Activated T-cell treated with anti-CD3 and anti-CD28 coated beads, Interleukin-2, amount 50 U/mL, for 1 hour (primary cell): ENCODE measurements at regions not wholly inside any gene's neighbourhood (a gene's known extent, or its start where the extent isn't known, plus 50 kb on each side); places are given as distances from the start of the nearest gene placed in this dataset.

Source experiments
- DNase-seq: peaks from one replicate; pipeline ENCODE4 v3.0.0-alpha.2; 2020

GRCh38 chr7:67705850-67706249, 709.2 kb downstream of the TYW1 start:
- no peak for DNase-seq

- no peak for DNase-seq
These were observed 715.1 kb downstream of the TYW1 start for GRCh38 chr7:67711706-67712105.

DNA sequence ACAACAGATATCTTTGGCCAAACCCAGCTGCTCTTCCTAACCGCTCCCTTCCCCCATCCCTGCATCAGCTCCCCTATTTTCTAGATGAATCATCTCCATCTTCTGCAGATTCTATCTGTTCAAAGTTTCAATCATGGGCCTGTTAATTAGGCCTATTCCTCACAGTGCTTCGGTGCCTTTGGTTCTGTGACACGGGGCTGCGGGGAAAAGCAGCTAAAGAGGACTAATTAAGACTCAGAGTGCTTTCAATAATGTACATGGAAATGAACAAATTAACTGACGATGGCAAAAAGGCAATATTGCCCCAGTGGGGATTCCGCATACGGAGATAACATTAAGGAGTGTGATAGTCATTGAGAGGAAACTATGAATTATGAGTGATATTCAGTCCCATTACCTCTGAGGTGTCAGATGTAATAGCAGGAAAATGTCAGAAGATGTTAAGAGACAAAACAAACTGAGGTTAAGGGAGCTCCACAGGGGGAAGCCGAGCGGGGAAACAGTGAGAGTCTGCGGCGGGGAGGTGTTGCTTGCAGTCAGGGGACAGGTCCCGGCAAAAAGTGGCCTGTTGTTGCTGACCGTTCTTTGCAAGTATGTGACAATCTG, 716.9 kb downstream of the TYW1 start:
- no peak for DNase-seq

DNA sequence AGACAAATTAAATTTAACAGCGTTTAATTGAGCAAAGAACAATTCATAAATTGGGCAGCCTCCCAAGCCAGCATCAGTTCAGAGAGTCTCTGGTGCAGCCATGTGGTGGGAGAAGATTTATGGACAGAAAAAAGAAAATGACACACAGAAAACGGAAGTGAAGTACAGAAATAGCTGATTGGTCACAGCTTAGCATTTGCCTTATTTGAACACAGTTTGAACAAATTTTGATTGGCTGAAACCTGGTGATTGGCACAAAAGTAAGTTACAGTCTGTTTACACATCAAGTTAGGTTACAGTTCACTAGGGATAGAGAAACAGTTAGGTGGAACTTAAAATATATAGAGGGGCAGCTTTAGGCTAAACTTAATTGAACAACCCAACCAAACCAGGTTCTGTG, 720.1 kb downstream of the TYW1 start:
- no peak for DNase-seq

DNA sequence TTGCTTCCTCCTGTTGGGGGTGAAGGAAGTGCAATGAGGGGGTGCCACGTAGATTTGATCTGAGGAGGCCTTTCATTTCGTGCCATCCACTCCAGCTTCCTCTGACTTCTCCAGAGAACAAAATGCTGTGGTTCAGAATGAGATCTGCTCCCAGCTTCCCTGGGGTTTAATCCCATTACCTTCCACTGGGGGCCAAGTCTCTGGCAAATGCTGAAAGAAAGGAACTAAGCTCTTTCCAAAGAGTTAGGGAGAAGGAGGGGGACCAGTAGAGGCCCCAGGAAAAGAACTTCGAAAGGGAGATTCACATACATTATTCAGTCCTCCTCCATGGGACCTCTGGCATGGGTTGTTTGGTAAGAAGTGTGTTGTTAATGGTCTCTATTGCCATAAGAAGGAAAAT, 727.0 kb downstream of the TYW1 start:
- no peak for DNase-seq

DNA sequence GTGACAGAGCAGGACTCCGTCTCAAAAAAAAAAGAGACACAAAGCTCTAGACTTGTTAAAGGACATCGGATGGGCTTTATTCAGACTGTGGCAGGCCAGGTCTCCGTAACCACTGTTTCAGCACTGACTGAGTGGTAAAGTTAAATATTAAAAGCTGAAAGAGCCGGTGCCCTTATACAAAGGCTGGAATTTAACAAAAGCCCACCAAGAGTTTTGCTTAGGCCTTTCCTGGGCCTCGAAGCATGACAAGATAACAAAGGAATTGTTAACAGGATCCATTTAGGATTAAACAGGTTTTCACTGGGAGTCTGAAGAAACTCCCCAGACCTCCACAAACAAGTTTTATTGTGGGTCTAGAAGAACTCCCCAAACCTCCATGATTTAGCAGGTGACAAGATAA, 727.8 kb downstream of the TYW1 start:
- no peak for DNase-seq

DNA sequence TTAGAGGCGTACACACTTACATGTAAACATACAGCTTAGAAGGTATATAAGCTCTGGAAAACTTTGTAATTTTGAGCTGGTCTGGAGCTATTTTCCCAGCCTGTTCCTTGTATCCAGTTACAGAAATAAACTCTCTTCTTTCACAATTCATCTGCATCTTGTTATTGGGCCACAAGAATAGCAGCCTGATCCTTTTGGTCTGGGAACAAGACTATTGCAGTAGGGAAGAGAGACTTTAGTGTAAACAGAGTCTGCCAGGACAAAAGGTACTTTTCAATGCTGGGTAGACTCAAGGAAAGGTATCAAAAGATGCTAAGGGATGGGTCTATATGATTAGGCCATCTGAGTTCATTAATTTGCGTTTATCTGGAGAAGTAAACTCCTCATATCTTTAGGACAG, 728.3 kb downstream of the TYW1 start:
- no peak for DNase-seq

DNA sequence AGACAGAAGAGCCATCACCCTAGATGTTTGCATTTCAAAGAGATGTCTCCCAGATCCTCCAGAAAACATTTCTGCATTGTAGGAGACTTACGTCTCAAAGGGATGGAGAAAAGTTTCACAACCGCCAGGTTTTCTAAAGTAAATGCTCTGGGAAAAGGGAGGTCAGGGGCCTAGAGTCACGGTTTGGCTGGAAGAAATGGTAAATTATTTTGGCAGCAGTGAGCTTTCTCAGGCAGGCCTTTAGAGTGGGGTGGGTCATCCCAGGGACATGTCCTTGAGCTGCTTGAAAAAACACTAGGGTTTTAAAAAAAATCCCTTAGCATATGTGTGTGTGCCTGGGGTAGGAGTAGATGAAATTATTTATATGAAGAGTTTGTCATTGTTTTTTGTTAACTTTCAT, 728.8 kb downstream of the TYW1 start:
- DNase-seq = no peak

- no peak for DNase-seq
These were observed 733.1 kb downstream of the TYW1 start for GRCh38 chr7:67729771-67730170.

GRCh38 chr7:67731704-67732103, 735.1 kb downstream of the TYW1 start:
- DNase-seq = no peak

- no peak for DNase-seq
These were observed 736.3 kb downstream of the TYW1 start for GRCh38 chr7:67732898-67733297.

- DNase-seq = no peak
These were observed 741.5 kb downstream of the TYW1 start for GRCh38 chr7:67738145-67738544.

DNA sequence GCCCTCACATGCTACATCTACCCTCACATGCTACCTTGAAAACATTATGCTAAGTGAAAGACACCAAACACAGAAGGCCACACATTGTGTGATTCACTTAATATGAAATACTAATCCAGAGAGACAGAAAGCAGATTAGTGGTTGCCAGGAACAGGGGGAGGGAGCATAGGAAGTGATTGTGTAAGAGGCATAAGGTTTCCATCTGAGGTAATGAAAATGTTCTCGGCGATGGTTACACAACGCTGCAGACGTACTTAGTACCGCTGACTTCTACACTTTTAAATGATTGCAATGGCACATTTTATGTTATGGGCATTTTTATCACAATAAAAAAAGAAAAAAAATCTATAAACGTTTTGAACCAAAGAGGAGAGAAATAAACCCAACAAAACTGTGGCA, 742.3 kb downstream of the TYW1 start:
- no peak for DNase-seq

GRCh38 chr7:67743501-67743900, 746.9 kb downstream of the TYW1 start:
- DNase-seq = no peak

GRCh38 chr7:67752227-67752626, 755.6 kb downstream of the TYW1 start:
- DNase-seq = no peak

GRCh38 chr7:67753891-67754290, 757.3 kb downstream of the TYW1 start:
- DNase-seq = no peak

DNA sequence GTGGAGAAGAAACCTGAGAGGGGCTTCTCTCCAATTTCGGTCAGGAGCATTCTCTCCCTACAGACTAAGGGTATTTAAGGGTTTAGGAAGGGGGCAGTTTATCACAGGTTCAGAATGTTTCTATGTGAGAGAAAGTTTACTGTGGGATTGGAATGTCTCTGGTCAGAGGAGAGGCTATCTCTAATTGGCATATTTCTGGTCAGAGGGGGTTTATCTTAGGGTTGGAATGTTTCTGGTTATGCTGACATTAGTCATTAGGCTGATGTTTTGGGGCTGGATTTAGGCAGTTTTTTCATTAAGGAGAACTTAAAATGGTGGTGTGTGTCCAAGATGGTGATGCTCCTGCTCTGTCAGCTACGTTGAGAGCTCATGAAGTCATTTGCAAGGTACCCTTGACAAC, 758.0 kb downstream of the TYW1 start:
- no peak for DNase-seq

DNA sequence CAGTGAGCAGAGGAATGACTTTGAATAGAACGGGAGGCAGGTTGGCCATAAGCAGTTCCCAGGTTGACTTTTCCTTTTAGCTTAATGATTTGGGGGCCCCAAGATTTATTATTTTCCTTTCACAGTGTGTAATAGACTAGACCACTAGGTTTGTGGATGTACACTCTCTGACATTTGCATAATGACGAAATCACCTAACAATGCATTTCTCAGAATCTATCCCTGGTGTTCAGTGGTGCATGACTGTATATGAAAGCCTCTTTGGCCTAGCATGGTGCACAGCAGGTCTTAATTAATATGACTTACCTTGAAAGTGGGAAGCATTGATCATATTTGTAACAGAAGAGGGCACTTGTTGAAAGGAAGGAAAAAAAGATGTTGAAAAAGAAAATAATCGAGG, 761.9 kb downstream of the TYW1 start:
- DNase-seq = no peak

DNA sequence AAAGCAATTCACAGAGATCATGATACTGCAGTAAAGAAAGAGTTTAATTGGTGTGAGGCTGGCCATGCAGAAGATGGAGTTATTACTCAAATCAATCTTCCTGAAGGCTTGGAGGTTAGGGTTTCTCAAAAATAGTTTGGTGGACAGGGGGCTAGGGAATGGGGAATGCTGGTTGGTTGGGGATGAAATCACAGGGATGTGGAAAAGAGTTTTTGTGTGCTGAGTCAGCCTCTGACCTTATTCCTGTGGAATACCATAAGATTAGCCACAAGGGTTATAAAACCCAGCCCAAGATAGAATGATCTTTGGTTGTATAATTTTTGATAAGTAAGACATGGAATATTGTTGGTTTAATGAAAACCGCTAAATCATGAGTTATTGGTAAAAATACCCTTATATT, 764.3 kb downstream of the TYW1 start:
- DNase-seq = no peak

GRCh38 chr7:67762516-67762915, 765.9 kb downstream of the TYW1 start:
- DNase-seq = no peak

DNA sequence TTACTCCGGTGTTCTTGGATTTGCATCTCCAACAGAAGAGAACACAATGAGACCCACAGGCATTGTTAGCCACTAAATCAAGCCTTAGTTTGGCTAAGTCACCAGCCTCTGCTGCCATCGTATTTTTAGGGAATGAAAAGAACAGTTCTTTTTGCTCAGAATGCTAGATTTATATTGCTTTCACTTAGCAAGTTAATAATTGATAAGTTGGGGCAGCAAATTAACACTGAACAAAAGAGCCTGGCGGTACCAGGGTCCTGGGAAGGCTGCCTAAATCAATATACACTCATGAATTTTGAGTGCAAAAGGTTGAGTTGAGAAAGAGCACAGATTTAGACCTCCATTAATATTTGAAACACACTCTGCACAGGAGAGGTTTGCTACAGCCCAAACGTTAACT, 767.7 kb downstream of the TYW1 start:
- no peak for DNase-seq

DNA sequence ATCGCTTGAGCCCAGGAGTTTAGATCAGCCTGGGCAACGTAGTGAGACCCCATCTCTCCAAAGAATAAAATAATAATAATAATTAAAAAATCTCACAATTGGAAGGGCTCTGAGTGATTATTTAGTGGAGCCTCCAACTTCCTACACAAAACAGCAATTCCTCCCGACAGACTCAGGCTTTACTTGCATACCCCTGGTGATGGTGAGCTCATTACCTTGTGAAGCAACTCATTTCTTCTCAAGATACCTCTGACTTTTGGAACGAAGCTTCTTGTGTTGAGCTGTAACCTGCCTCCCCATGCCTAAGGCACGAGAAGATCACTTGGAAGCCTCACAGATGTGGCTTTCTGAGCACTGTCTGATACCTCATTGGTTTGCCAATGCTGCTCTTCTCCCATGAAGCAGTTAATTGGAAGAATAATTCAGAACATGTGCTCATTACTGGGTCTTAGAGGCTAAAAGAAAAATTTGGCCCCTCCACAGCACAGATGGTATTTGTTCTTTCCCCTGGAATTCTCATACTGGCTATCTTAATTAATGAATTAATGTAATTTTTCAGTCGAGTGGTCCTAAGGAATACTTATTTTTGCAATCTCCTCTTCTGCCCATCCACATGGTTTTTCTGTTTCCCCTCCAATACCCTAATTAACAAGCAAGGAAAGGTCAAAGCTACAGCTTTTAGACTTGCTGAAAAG, 769.0 kb downstream of the TYW1 start:
- DNase-seq = no peak

DNA sequence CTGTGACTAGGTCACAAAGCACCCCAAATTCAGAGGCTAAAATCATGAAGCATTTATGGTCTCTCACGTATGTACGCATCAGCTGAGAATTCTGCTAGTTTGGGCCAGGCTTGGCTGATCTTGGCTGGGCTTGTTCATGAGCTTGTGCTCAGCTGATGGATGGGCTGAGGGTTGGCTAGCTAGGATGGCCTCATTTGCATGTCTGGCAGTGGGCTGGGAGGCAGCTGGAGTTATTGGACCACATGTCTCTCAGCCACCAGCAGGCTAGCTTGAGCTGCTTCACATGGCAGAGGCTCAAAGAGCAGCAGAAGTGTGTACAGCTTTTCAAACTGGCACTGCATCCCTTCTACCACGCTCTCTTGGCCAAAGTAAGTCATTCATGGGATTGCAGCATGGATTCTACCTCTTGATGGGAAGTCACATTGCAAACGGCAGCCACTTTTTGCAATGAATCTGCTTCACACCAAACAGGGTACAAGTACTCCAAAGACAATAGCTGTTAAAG, 770.3 kb downstream of the TYW1 start:
- no peak for DNase-seq

DNA sequence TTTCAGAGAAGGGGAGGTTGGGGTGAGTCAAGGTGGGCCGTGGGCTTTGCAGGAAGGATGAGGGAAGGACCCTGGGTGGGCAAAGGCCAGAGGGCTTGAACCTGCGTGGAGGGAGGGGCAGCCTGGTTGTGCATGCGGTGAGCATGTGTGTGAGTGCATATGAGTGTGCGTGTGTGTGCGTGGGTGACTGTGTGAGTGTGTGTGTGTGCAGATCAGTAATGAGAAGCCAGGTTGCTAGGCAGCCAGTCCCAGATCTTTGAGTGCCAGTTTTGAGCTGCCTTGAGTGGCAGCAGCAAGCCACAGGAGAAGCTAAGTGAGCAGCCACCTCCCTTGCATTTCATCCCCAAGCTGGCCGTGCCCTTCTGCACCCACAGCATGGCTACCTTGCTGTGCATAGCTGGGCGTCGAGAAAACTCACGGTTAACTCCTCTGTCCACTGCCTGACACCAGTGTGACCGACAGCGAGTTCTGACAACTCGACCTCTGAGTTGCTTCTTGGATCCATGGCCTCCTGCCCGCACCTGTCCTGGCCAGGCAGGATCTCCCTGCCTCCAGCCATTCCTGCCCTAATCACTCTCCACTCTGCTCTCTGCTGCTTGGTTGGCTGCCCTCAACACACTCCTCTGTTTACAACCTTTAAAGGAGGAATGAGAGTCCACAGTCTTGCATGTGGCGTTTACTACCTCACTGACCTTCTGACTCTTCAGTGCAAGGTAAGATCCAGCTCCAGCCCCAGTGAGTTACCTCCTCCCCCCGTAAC, 775.4 kb downstream of the TYW1 start:
- DNase-seq = no peak
